Upper lobe of left lung (tissue), 6 donors: ENCODE measurements at regions not wholly inside any gene's neighbourhood (a gene's known extent, or its start where the extent isn't known, plus 50 kb on each side); places are given as distances from the start of the nearest gene placed in this dataset.

Source experiments
- ATAC-seq, 2 donors: fragments of 200-7000 bp; cut with Tn5 transposase; one replicate each; pipeline ENCODE4 v1.9.1; 2022; ENCODE audit warnings: mild to moderate bottlenecking in 2 of 2, moderate library complexity in 2 of 2; ENCODE audit not compliant: low FRiP score in 2 of 2
- DNase-seq, 2 donors: peaks; one replicate each; pipeline ENCODE4 v3.0.0-alpha.2; 2019 to 2020
- H3K27ac ChIP-seq, 4 donors: fragments of 200-600 bp; sonication (generic); one replicate each; pipeline ENCODE4 v1.5.1; 2016 to 2019
- H3K27me3 ChIP-seq, 4 donors: fragments of 200-600 bp; sonication (generic); one replicate each; pipeline ENCODE4 v1.5.1; 2017 to 2019
- H3K36me3 ChIP-seq, 4 donors: fragments of 200-600 bp; sonication (generic); one replicate each; pipeline ENCODE4 v1.5.1; 2016 to 2019
- H3K4me1 ChIP-seq, 4 donors: fragments of 200-600 bp; sonication (generic); one replicate each; pipeline ENCODE4 v1.5.1; 2018 to 2019
- H3K4me3 ChIP-seq, 4 donors: fragments of 200-600 bp; sonication (generic); one replicate each; pipeline ENCODE4 v1.5.1; 2017 to 2019; ENCODE audit warnings: mild to moderate bottlenecking in 2 of 4, moderate library complexity in 1 of 4
- H3K9me3 ChIP-seq, 4 donors: fragments of 200-600 bp; sonication (generic); one replicate each; pipeline ENCODE4 v1.5.1; 2018 to 2019
- CTCF ChIP-seq, 6 experiments: fragments of 450-650 bp in 4 of 6; fragments of 200-600 bp in 2 of 6; sonication (generic) in 2 of 6; IDR thresholded peaks; one replicate each; pipeline ENCODE4 v1.5.1; 2016 to 2019; ENCODE audit warnings: antibody characterized with exemption in 6 of 6
- EP300 ChIP-seq, 4 donors: sonication (generic); formaldehyde crosslinking; IDR thresholded peaks; one replicate each; pipeline ENCODE4 v1.5.1; 2017; ENCODE audit warnings: antibody characterized with exemption in 4 of 4, control low read depth in 2 of 4
- POLR2A ChIP-seq, 4 donors: fragments of 450-650 bp; IDR thresholded peaks; one replicate each; pipeline ENCODE4 v1.5.1; 2016 to 2017; ENCODE audit warnings: antibody characterized with exemption in 4 of 4, mild to moderate bottlenecking in 2 of 4
- POLR2AphosphoS5 ChIP-seq, 2 donors: sonication (generic); formaldehyde crosslinking; IDR thresholded peaks; one replicate each; pipeline ENCODE4 v1.5.1; 2017; ENCODE audit warnings: antibody characterized with exemption in 2 of 2
- WGBS, 2 donors: methylation state at CpG; one replicate each; pipeline ENCODE4 v1.1.5; 2017 to 2018; 5-methylcytosine and 5-hydroxymethylcytosine counted together
- donor health status: DM: no; HTN: no; CAD: no; lungs with moderate emphysema.
- donor health status: DM: no; HTN: yes; CAD: no; lungs with severe emphysema.

DNA sequence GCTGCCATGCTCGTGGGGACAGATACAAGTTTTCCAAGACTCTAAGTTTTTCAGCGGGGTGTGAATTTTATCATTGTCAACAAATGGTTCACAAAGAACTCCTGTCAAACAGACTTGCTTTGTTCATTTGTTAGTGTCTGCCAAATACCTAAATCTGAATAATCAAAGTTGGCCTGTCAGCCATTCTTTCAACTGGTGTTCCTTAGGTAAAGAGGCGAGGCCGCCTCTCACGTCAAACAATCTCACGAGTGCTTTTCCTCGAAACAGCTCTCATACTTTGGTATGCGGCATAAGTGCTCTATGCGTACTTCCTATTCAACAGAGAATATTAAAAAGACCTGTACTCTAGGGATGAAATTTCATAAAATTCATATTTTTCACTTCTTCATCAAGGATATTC lies 51.4 kb upstream of the KANK4 start:
- peak overlapping the region in 2 of 4 donors; percentile 21 to 22 for H3K27ac ChIP-seq
- no peaks in the 10 kb centered on the region for H3K4me1 ChIP-seq
- peak in 1 of 2 donors; percentile 68 for DNase-seq
- WGBS, 2 donors = 72 to 81% methylated on average over 9 of the region's 9 CpGs
- no peaks in the 10 kb centered on the region for H3K9me3 ChIP-seq
- no peak overlapping the region for H3K4me3 ChIP-seq
- H3K27me3 ChIP-seq = no peaks in the 10 kb centered on the region
- no peaks in the 10 kb centered on the region for H3K36me3 ChIP-seq
- TF ChIP-seq POLR2AphosphoS5 (IDR thresholded peaks at IDR 0.05) = peak in 1 of 2 donors; percentile 78
- peak; percentile 55 to 96 (median 83) for TF ChIP-seq EP300 (IDR thresholded peaks at IDR 0.05)
- TF ChIP-seq POLR2A (IDR thresholded peaks at IDR 0.05) = no peak
- peak; percentile 66 to 81 for ATAC-seq

GRCh38 chr1:62371375-62371774 lies 52.1 kb upstream of the KANK4 start:
- no peaks in the 10 kb centered on the region for H3K36me3 ChIP-seq
- H3K4me1 ChIP-seq = no peaks in the 10 kb centered on the region
- no peaks in the 10 kb centered on the region for H3K27me3 ChIP-seq
- peak overlapping the region in 3 of 4 donors; percentile 21 to 50 (median 22) for H3K27ac ChIP-seq
- DNase-seq = peak in 1 of 2 donors; percentile 73
- TF ChIP-seq EP300 (IDR thresholded peaks at IDR 0.05) = peak in 1 of 4 donors; percentile 68
- TF ChIP-seq POLR2A (IDR thresholded peaks at IDR 0.05) = no peak
- no peaks in the 10 kb centered on the region for H3K9me3 ChIP-seq
- 62 to 73% methylated on average over 2 of the region's 2 CpGs for WGBS, 2 donors
- ATAC-seq = peak; percentile 50 to 80
- no peak overlapping the region for H3K4me3 ChIP-seq

- Histone ChIP-seq H3K4me3 (no peak overlapping the region), H3K9me3 (no peaks in the 10 kb centered on the region), H3K4me1 (no peaks in the 10 kb centered on the region), H3K27me3 (no peaks in the 10 kb centered on the region), H3K36me3 (no peaks in the 10 kb centered on the region), H3K27ac (no peak overlapping the region)
- DNase-seq (no peak), ATAC-seq (no peak)
- no peak for TF ChIP-seq POLR2A (IDR thresholded peaks at IDR 0.05)
- no peak for TF ChIP-seq EP300 (IDR thresholded peaks at IDR 0.05)
- no peak for TF ChIP-seq CTCF (IDR thresholded peaks at IDR 0.05)
- TF ChIP-seq POLR2AphosphoS5 (IDR thresholded peaks at IDR 0.05) = no peak
- 93 to 95% methylated on average over 5 of the region's 5 CpGs for WGBS, 2 donors
Measured at GRCh38 chr1:62373221-62373620, 54.0 kb upstream of the KANK4 start.

DNA sequence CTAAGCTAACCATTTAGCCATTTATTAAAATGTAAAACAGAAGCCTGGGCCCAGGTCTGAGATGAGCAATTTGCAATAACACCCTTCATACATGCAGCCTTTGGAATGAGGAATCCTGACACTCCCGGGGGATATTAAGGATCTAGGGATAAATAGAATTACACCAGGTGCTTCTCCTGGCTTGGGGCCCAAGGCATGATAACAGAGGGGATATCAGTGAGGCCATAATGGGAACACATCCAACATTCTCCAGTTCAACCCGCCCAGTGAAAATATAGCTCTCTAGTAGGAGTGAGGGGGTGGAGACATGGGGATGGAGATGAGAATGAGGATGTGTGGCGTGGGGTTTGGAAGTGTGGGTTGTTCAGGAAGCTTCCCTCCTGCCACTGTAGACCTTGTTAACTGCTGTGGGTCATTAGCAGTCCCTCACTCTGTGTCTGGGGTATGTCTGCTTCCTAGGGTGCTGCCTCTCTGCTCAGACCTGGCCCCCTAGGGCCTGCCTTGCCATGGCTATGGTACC lies 57.9 kb upstream of the KANK4 start:
- ATAC-seq = peak in 1 of 2 donors; percentile 26
- no peak for DNase-seq
- H3K27ac ChIP-seq = no peak overlapping the region
- no peaks in the 10 kb centered on the region for H3K9me3 ChIP-seq
- TF ChIP-seq CTCF (IDR thresholded peaks at IDR 0.05) = no peak
- TF ChIP-seq POLR2A (IDR thresholded peaks at IDR 0.05) = no peak
- no peak for TF ChIP-seq POLR2AphosphoS5 (IDR thresholded peaks at IDR 0.05)
- TF ChIP-seq EP300 (IDR thresholded peaks at IDR 0.05) = no peak
- H3K36me3 ChIP-seq = no peaks in the 10 kb centered on the region
- H3K4me1 ChIP-seq = no peaks in the 10 kb centered on the region
- no peaks in the 10 kb centered on the region for H3K27me3 ChIP-seq
- WGBS, 2 donors = 76 to 79% methylated on average over 3 of the region's 3 CpGs
- no peak overlapping the region for H3K4me3 ChIP-seq

DNA sequence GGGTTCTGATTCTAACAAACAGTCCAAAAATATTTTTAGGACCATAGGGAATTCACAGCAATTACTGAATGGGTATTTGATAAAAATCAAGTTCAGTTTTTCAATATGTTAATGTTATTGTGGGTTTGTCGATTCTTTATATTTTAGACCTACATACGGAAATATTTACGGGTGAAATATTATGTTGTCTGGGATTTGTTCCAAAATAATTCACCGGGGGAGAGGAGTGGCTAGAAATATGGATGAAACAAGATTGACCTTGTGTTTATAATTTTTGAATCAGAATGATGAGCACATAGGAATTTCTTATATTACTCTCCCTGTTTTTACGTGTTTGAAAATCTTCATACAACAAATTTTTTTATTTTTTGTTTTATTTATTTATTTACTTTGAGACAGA lies 56.7 kb upstream of the USP1 start:
- no peak for TF ChIP-seq EP300 (IDR thresholded peaks at IDR 0.05)
- no peak for TF ChIP-seq POLR2A (IDR thresholded peaks at IDR 0.05)
- no peak for TF ChIP-seq POLR2AphosphoS5 (IDR thresholded peaks at IDR 0.05)
- Histone ChIP-seq H3K27me3 (no peaks in the 10 kb centered on the region), H3K4me3 (no peak overlapping the region), H3K9me3 (no peaks in the 10 kb centered on the region), H3K4me1 (no peaks in the 10 kb centered on the region), H3K36me3 (no peaks in the 10 kb centered on the region), H3K27ac (no peak overlapping the region)
- no peak for DNase-seq
- ATAC-seq = no peak
- WGBS, 2 donors = 89 to 92% methylated on average over 5 of the region's 5 CpGs

GRCh38 chr1:62381831-62382657 lies 54.8 kb upstream of the USP1 start:
- no peak overlapping the region for H3K27ac ChIP-seq
- no peaks in the 10 kb centered on the region for H3K36me3 ChIP-seq
- H3K27me3 ChIP-seq = no peaks in the 10 kb centered on the region
- no peak for TF ChIP-seq EP300 (IDR thresholded peaks at IDR 0.05)
- no peak for TF ChIP-seq POLR2A (IDR thresholded peaks at IDR 0.05)
- no peak for TF ChIP-seq CTCF (IDR thresholded peaks at IDR 0.05)
- no peak for TF ChIP-seq POLR2AphosphoS5 (IDR thresholded peaks at IDR 0.05)
- H3K9me3 ChIP-seq = no peaks in the 10 kb centered on the region
- no peak for DNase-seq
- ATAC-seq = no peak
- 92% methylated on average over 10 of the region's 10 CpGs for WGBS, 2 donors
- H3K4me3 ChIP-seq = no peak overlapping the region
- no peaks in the 10 kb centered on the region for H3K4me1 ChIP-seq
